K562 (cell line): ENCODE measurements at regions not wholly inside any gene's neighbourhood (a gene's known extent, or its start where the extent isn't known, plus 50 kb on each side); places are given as distances from the start of the nearest gene placed in this dataset.

ENCODE experiments used
- ATAC-seq: fragments of 200-7000 bp; cut with Tn5 transposase; 3 replicates; pipeline ENCODE4 v1.9.1; 2020; ENCODE audit warnings: moderate library complexity
- BruUV-seq: library from RNA; stranded (reverse); fragments of 400-500 nt; replicated peaks from 2 replicates; lab custom pipeline; 2021; lab: Mats Ljungman, UMichigan
- CTCF ChIA-PET: fragments of 300-600 bp; formaldehyde crosslinking; extraction: SDS; loops from one replicate; lab custom pipeline; 2021; ENCODE audit warnings: low intra/inter-chr PET ratio; lab: Yijun Ruan, JAX
- POLR2A ChIA-PET: fragments of 300-600, 350-650 bp; sonication (Branson Sonifier 250); formaldehyde crosslinking; extraction: SDS; loops from one replicate; lab custom pipeline; 2021; ENCODE audit warnings: antibody characterized with exemption, inconsistent platforms; lab: Yijun Ruan, JAX
- DNase-seq, 4 experiments: peaks; one replicate each; pipeline versions ENCODE4 v3.0.0 to v3.0.0-alpha.2; 2011 to 2018; ENCODE audit warnings: low spot score in 3 of 4, mixed read lengths in 3 of 4; ENCODE audit errors: extremely low read depth in 1 of 4
- FAIRE-seq: peaks from 2 replicates; lab custom pipeline; 2011; peaks lifted over from hg19 to GRCh38; lab: Jason Lieb, UNC
- H2AFZ ChIP-seq: 2 replicates; pipeline ENCODE4 v1.6.0; 2011; ENCODE audit warnings: low read depth, low read length, control low read depth, inconsistent platforms
- H3K27ac ChIP-seq: fragments of 200-600 bp; 3 replicates; pipeline ENCODE4 v1.8.0; 2011; ENCODE audit warnings: low read depth, mild to moderate bottlenecking, control low read depth, inconsistent platforms, low read length, moderate library complexity, mixed read lengths; ENCODE audit errors: extremely low read depth
- H3K27me3 ChIP-seq, 2 experiments: fragments of 300-600 bp in 1 of 2; 2 replicates in 1 of 2; 3 replicates in 1 of 2; pipeline versions ENCODE4 v1.6.0 to v1.8.0; 2011; ENCODE audit warnings: inconsistent platforms in 2 of 2, low read length in 2 of 2, mild to moderate bottlenecking in 1 of 2, mixed read lengths in 1 of 2, moderate library complexity in 1 of 2; ENCODE audit not compliant: control insufficient read depth in 2 of 2, insufficient read depth in 2 of 2
- H3K36me3 ChIP-seq: fragments of 300-600 bp; 3 replicates; pipeline ENCODE4 v1.8.0; 2011; ENCODE audit warnings: mild to moderate bottlenecking, low read length, inconsistent platforms; ENCODE audit not compliant: control insufficient read depth, insufficient read depth
- H3K4me1 ChIP-seq, 2 experiments: fragments of 200-600 bp in 1 of 2; replicated peaks in 1 of 2; 2 replicates in 1 of 2; 3 replicates in 1 of 2; pipeline versions ENCODE4 v1.5.1 to v1.8.0; 2011; ENCODE audit warnings: inconsistent platforms in 2 of 2, low read length in 2 of 2, mild to moderate bottlenecking in 1 of 2, mixed read lengths in 1 of 2, moderate library complexity in 1 of 2; ENCODE audit not compliant: control insufficient read depth in 2 of 2, insufficient read depth in 2 of 2
- H3K4me2 ChIP-seq: 2 replicates; pipeline ENCODE4 v1.6.1; 2011; ENCODE audit warnings: low read length, control low read depth, inconsistent platforms, mixed read lengths; ENCODE audit not compliant: insufficient read depth
- H3K4me3 ChIP-seq: fragments of 200-600 bp; sonication (generic), shearing (Covaris generic); 2 replicates; pipeline ENCODE4 v1.5.1; 2016; ENCODE audit warnings: control low read depth, inconsistent platforms
- H3K79me2 ChIP-seq: fragments of 200-600 bp; 3 replicates; pipeline ENCODE4 v1.8.0; 2011; ENCODE audit warnings: low read length, inconsistent platforms; ENCODE audit not compliant: control insufficient read depth, insufficient read depth
- H3K9ac ChIP-seq, 2 experiments: 2 replicates each; pipeline versions ENCODE4 v1.6.0 to v1.6.1; 2011; ENCODE audit warnings: low read depth in 2 of 2, low read length in 2 of 2, control low read depth in 1 of 2, inconsistent platforms in 1 of 2, mild to moderate bottlenecking in 1 of 2, mixed read lengths in 1 of 2; ENCODE audit not compliant: insufficient read depth in 1 of 2
- H3K9me1 ChIP-seq: one replicate; pipeline ENCODE4 v1.6.0; 2011; ENCODE audit warnings: inconsistent platforms, mild to moderate bottlenecking, low read length, moderate library complexity; ENCODE audit not compliant: control insufficient read depth, insufficient read depth
- H3K9me3 ChIP-seq: replicated peaks from 2 replicates; pipeline ENCODE4 v1.5.1; 2011; ENCODE audit warnings: low read depth, low read length, inconsistent platforms; ENCODE audit not compliant: control insufficient read depth, insufficient read depth
- H4K20me1 ChIP-seq: replicated peaks from 2 replicates; pipeline ENCODE4 v1.6.1; 2011; ENCODE audit warnings: low read length, inconsistent platforms, mixed read lengths; ENCODE audit not compliant: control insufficient read depth, insufficient read depth
- AFF4 ChIP-seq: sonication (generic); formaldehyde crosslinking; IDR thresholded peaks from 2 replicates; pipeline ENCODE4 v1.8.0; 2023; ENCODE audit warnings: mild to moderate bottlenecking, missing genetic modification reagents
- BRF2 ChIP-seq: IDR thresholded peaks from 3 replicates; pipeline ENCODE4 v1.6.1; 2011; ENCODE audit warnings: borderline replicate concordance, mild to moderate bottlenecking; ENCODE audit not compliant: insufficient read length, insufficient read depth
- ETV5 ChIP-seq: sonication (generic); formaldehyde crosslinking; IDR thresholded peaks from 2 replicates; pipeline ENCODE4 v1.4.0; 2020; ENCODE audit warnings: low read depth, mild to moderate bottlenecking, missing genetic modification reagents
- HOMEZ ChIP-seq: fragments of 250-450 bp; sonication (Bioruptor Pico); IDR thresholded peaks from 2 replicates; pipeline ENCODE4 v1.4.0; 2020; ENCODE audit warnings: mild to moderate bottlenecking, moderate library complexity
- KAT8 ChIP-seq: fragments of 450-650 bp; IDR thresholded peaks from 2 replicates; pipeline ENCODE4 v1.6.1; 2016; ENCODE audit warnings: low read depth, mild to moderate bottlenecking
- L3MBTL2 ChIP-seq: fragments of 450-650 bp; IDR thresholded peaks from 2 replicates; pipeline ENCODE4 v1.6.1; 2016; ENCODE audit warnings: mild to moderate bottlenecking, moderate library complexity
- MCM7 ChIP-seq, 2 experiments: fragments of 450-650 bp; IDR thresholded peaks; 2 replicates each; pipeline ENCODE4 v1.6.1; 2016 to 2018
- MTA2 ChIP-seq: fragments of 450-650 bp; IDR thresholded peaks from 2 replicates; pipeline ENCODE4 v1.6.1; 2016; ENCODE audit warnings: low read depth
- NCOR1 ChIP-seq: fragments of 450-650 bp; IDR thresholded peaks from 2 replicates; pipeline ENCODE4 v1.6.1; 2016; ENCODE audit warnings: mild to moderate bottlenecking, moderate library complexity
- SMAD2 ChIP-seq: fragments of 150-350 bp; IDR thresholded peaks from 2 replicates; pipeline ENCODE4 v1.6.1; 2014; ENCODE audit warnings: low read depth, mild to moderate bottlenecking, low read length
- TAF7 ChIP-seq: fragments of 450-650 bp; IDR thresholded peaks from 2 replicates; pipeline ENCODE4 v1.6.1; 2016; ENCODE audit warnings: missing genetic modification characterization, missing compliant biosample characterization
- TAF9B ChIP-seq: fragments of 450-650 bp; IDR thresholded peaks from 2 replicates; pipeline ENCODE4 v1.6.1; 2018; ENCODE audit warnings: mild to moderate bottlenecking; ENCODE audit not compliant: partially characterized antibody
- ZBTB2 ChIP-seq: fragments of 450-650 bp; IDR thresholded peaks from 2 replicates; pipeline ENCODE4 v1.6.1; 2016; ENCODE audit warnings: antibody characterized with exemption
- ZFPM2 ChIP-seq: fragments of 250-450 bp; sonication (Bioruptor Pico); IDR thresholded peaks from 2 replicates; pipeline ENCODE4 v1.5.1; 2022; ENCODE audit warnings: mild to moderate bottlenecking
- ZNF696 ChIP-seq: fragments of 250-450 bp; sonication (Bioruptor Pico); conservative IDR thresholded peaks from 2 replicates; pipeline ENCODE4 v1.4.0; 2020; ENCODE audit warnings: mild to moderate bottlenecking, moderate library complexity
- WGBS: fragments of 100-300 bp; shearing (Covaris generic); methylation state at CpG from one replicate; pipeline ENCODE4 v1.1.6; 2016; ENCODE audit warnings: low coverage, mixed read lengths; ENCODE audit not compliant: insufficient coverage; ENCODE audit errors: missing lambda C conversion rate; 5-methylcytosine and 5-hydroxymethylcytosine counted together
- in situ Hi-C: fragments of 300-500 bp; cut with MboI; formaldehyde crosslinking; loops from 4 replicates; pipeline ENCODE4 v1.15.0; 2018; ENCODE audit warnings: inconsistent platforms, mixed read lengths
- intact Hi-C: fragments of 100-400 bp; cut with micrococcal nuclease; formaldehyde crosslinking; loops from 2 replicates; pipeline ENCODE4 v1.14.2; 2022

- peaks cover 0 to 10% of the 10 kb centered on the region in 2 experiments; a peak in 2 of 5 replicates for H3K27me3 ChIP-seq
- no peaks in the 10 kb centered on the region for H3K9me1 ChIP-seq
- H3K79me2 ChIP-seq = no peaks in the 10 kb centered on the region
- ATAC-seq (no peak), DNase-seq (no peak), FAIRE-seq (no peak)
- in situ Hi-C loops (no loop called here), intact Hi-C loops (no loop called here)
- H3K9me3 ChIP-seq = no peaks in the 10 kb centered on the region
- H4K20me1 ChIP-seq = no peaks in the 10 kb centered on the region
- BruUV-seq = no TSS peak
- H3K4me2 ChIP-seq = no peak overlapping the region
- H3K36me3 ChIP-seq = no peaks in the 10 kb centered on the region
- ChIA-PET POLR2A (no interaction called here), CTCF (interaction anchor here (0.6 kb wide), 1 partner anchor 482 kb away, joined by 4 read pairs; no protein-coding TSS in a partner anchor)
- H3K9ac ChIP-seq = no peak overlapping the region
- no peak overlapping the region for H3K4me3 ChIP-seq
- H3K4me1 ChIP-seq = no peaks in the 10 kb centered on the region
- H2AFZ ChIP-seq = no peak overlapping the region
- H3K27ac ChIP-seq = no peak overlapping the region
- 0% methylated on average over 4 of the region's 4 CpGs for WGBS
- TF ChIP-seq TAF7 (tag) (no peak), TAF9B (no peak), HOMEZ (CRISPR knock-in tag) (no peak), SMAD2 (no peak), MCM7 (IDR thresholded peaks at IDR 0.05) (no peak), ZFPM2 (no peak), ZBTB2 (no peak), AFF4 (CRISPR knock-in tag) (no peak), L3MBTL2 (no peak), MTA2 (no peak), KAT8 (no peak), ETV5 (CRISPR knock-in tag) (no peak), ZNF696 (CRISPR knock-in tag) (no peak), NCOR1 (no peak), BRF2 (no peak)
Measured at GRCh38 chr3:15997274-15997943, 177.1 kb upstream of the GALNT15 start.
